ENCODE measurements at regions not wholly inside any gene's neighbourhood (a gene's known extent, or its start where the extent isn't known, plus 50 kb on each side); places are given as distances from the start of the nearest gene placed in this dataset.

GRCh38 chr2:15725101-15725781 lies 133.6 kb downstream of the DDX1 start:
- H3K4me1 ChIP-seq, result peaks cover 3 to 4% of the 10 kb centered on the region in 2 donors
- no peak overlapping the region for H3K4me3 ChIP-seq
- H3K36me3 ChIP-seq, result no peaks in the 10 kb centered on the region
- TF ChIP-seq POLR2AphosphoS5 (IDR thresholded peaks at IDR 0.05), result no peak
- no peak for TF ChIP-seq POLR2A (IDR thresholded peaks at IDR 0.05)
- TF ChIP-seq CTCF (IDR thresholded peaks at IDR 0.05), result no peak
- intact Hi-C loops (cut with DNase I; ENCODE audit: low total_unique reads), result no loop called here
- no peaks in the 10 kb centered on the region for H3K9me3 ChIP-seq
- no peak overlapping the region for H3K27ac ChIP-seq
- peaks cover 0 to 5% of the 10 kb centered on the region in 2 donors for H3K27me3 ChIP-seq
- no peak for DNase-seq (ENCODE audit: low spot score in 2 of 2)

DNA sequence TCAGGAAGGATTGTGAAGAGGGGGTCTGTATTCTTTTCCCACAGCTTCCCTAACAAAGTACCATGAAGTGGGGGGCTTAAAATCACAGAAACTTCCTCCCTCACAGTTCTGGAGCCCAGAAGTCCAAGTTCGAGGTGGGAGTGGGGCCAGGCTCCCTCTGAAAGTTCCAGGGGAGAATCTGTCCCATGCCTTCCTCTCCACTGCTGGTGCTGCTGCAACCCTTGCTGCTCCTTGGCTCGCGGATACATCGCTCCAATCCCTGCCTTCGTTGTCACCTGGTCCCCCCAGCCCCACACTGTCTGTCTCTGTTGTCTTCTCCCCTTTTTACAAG lies 134.1 kb downstream of the DDX1 start:
- no peak overlapping the region for H3K4me3 ChIP-seq
- H3K4me1 ChIP-seq, result peaks cover 7 to 9% of the 10 kb centered on the region in 2 donors
- H3K9me3 ChIP-seq, result no peaks in the 10 kb centered on the region
- H3K27ac ChIP-seq, result no peak overlapping the region
- H3K36me3 ChIP-seq, result no peaks in the 10 kb centered on the region
- intact Hi-C loops (cut with DNase I; ENCODE audit: low total_unique reads), result no loop called here
- TF ChIP-seq CTCF (IDR thresholded peaks at IDR 0.05) (no peak), POLR2AphosphoS5 (IDR thresholded peaks at IDR 0.05) (no peak), POLR2A (IDR thresholded peaks at IDR 0.05) (no peak)
- no peak for DNase-seq (ENCODE audit: low spot score in 2 of 2)
- H3K27me3 ChIP-seq, result peaks cover 0 to 5% of the 10 kb centered on the region in 2 donors

GRCh38 chr2:15726321-15727057 lies 134.8 kb downstream of the DDX1 start:
- Histone ChIP-seq H3K27ac (no peak overlapping the region), H3K36me3 (no peaks in the 10 kb centered on the region), H3K4me1 (peaks cover 10 to 11% of the 10 kb centered on the region in 2 donors), H3K27me3 (peaks cover 0 to 7% of the 10 kb centered on the region in 2 donors), H3K9me3 (no peaks in the 10 kb centered on the region), H3K4me3 (no peak overlapping the region)
- no peak for TF ChIP-seq POLR2A (IDR thresholded peaks at IDR 0.05)
- no peak for TF ChIP-seq POLR2AphosphoS5 (IDR thresholded peaks at IDR 0.05)
- no peak for TF ChIP-seq CTCF (IDR thresholded peaks at IDR 0.05)
- DNase-seq (ENCODE audit: low spot score in 2 of 2), result no peak
- intact Hi-C loops (cut with DNase I; ENCODE audit: low total_unique reads), result no loop called here

DNA sequence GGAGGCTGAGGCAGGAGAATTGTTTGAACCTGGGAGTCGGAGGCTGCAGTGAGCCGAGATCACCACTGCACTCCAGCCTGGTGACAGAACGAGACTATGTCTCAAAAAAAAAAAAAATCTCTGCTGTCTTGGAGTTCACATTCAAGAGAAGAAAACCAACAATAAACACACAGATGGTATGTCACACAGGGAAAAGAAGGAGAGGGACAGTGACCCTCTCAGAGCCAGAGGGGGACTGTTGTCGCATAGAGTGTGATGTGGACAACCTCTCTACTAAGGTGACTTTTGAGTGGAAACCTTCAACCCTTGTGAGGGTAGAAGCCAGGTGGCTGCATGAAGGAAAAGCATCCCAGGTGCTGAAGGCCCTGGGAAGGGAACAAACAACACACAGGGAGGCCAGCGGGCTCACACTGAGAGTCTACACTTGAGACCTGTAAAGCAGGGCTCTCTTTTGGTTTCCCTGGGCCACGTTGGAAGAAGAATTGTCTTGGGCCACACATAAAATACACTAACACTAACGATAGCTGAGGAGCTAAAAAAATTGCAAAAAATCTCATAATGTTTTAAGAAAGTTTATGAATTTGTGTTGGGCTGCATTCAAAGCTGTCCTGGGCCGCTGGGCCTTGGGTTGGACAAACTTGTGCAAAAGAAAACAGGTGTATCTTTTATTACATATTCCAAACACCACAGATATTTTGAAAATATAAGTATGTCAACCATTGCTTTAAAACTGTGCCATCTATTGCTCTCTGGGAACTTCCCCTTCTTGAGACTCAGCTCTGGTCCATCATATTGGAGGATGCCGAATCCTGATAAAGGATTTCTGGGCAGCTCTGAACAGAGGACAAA lies 136.0 kb downstream of the DDX1 start:
- TF ChIP-seq POLR2A (IDR thresholded peaks at IDR 0.05), result no peak
- TF ChIP-seq CTCF (IDR thresholded peaks at IDR 0.05), result no peak
- no peak for TF ChIP-seq POLR2AphosphoS5 (IDR thresholded peaks at IDR 0.05)
- no peaks in the 10 kb centered on the region for H3K9me3 ChIP-seq
- no peak for DNase-seq (ENCODE audit: low spot score in 2 of 2)
- intact Hi-C loops (cut with DNase I; ENCODE audit: low total_unique reads), result no loop called here
- peaks cover 0 to 10% of the 10 kb centered on the region in 2 donors for H3K27me3 ChIP-seq
- no peaks in the 10 kb centered on the region for H3K36me3 ChIP-seq
- no peak overlapping the region for H3K4me3 ChIP-seq
- H3K27ac ChIP-seq, result no peak overlapping the region
- H3K4me1 ChIP-seq, result peaks cover 10 to 11% of the 10 kb centered on the region in 2 donors
